Cardiac fibroblast (primary cell): ENCODE measurements at regions not wholly inside any gene's neighbourhood (a gene's known extent, or its start where the extent isn't known, plus 50 kb on each side); places are given as distances from the start of the nearest gene placed in this dataset.

Source experiments
- DNase-seq, 2 donors: peaks; one replicate each; pipeline versions ENCODE4 v3.0.0 to v3.0.0-alpha.2; 2010; ENCODE audit warnings: low read depth in 2 of 2
- H3K4me3 ChIP-seq, 2 donors: replicated peaks in 1 of 2; 1 replicate in 1 of 2; 2 replicates in 1 of 2; pipeline ENCODE4 v1.5.1; 2011; ENCODE audit warnings: low read depth in 2 of 2, low read length in 2 of 2, mild to moderate bottlenecking in 2 of 2, moderate library complexity in 1 of 2
- CTCF ChIP-seq: IDR thresholded peaks from one replicate; pipeline ENCODE4 v1.5.1; 2011; ENCODE audit warnings: low read depth, mild to moderate bottlenecking, low read length, inconsistent platforms

GRCh38 chr3:99249627-99250026 lies 348.1 kb upstream of the DCBLD2 start:
- H3K4me3 ChIP-seq: no peak overlapping the region
- no peak for TF ChIP-seq CTCF
- no peak for DNase-seq

DNA sequence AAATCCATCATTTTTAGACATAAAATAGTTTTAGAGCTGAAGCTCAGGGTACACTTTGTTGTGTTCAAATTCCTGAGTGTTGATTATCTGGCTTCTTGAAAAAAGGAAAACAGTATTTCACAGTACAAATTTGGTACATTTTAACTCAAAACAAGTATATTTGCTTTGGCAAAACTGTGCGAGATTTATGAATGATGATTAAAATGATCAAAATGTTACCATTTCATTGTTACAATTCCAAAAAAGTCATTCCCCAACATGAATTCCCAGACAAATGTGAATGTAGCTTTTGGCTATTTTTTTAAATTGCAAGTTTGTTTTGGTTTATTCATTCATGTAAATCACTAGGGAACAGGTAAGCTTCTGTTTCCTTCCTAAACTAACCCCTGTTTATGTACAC lies 347.4 kb upstream of the DCBLD2 start:
- no peak overlapping the region for H3K4me3 ChIP-seq
- peak; percentile 21 to 86 for DNase-seq
- no peak for TF ChIP-seq CTCF

GRCh38 chr3:99248130-99248529 lies 346.6 kb upstream of the DCBLD2 start:
- no peak for TF ChIP-seq CTCF

DNA sequence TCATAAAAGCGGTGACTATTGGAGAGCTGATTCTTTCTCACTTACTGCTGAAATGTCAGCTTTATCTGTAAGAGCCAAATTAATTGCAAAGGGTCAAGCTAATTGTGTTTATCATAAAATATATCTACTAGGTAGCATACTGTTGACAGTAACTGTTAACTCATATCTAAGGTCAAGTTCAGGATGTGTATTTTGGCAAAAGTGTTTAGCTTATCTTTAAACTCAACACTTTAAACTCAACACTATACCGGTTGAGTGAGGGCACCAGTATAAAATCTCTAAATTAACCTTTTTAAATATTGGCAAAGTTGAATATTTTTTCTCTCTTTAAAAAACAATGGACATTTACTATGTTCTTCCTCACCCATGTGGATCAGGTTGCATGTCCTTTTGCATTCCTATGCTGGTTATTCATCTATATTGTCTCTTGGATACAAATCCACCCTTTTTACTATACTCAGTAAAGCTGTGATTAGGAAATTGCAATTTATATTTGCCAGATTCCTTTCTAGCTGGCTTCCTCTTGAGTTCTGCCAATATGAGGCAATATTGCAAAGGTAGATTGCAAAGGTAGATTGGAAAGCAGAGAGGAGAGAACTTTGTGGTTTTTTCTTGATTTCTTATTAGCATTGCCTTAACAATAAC lies 344.6 kb upstream of the DCBLD2 start:
- H3K4me3 ChIP-seq: no peak overlapping the region
- no peak for TF ChIP-seq CTCF
- DNase-seq: peak; percentile 19 to 77

More at GRCh38 chr3:99248130-99248529, 346.6 kb upstream of the DCBLD2 start:
- DNase-seq: peak in 1 of 2 donors; percentile 55
- no peak overlapping the region for H3K4me3 ChIP-seq

DNA sequence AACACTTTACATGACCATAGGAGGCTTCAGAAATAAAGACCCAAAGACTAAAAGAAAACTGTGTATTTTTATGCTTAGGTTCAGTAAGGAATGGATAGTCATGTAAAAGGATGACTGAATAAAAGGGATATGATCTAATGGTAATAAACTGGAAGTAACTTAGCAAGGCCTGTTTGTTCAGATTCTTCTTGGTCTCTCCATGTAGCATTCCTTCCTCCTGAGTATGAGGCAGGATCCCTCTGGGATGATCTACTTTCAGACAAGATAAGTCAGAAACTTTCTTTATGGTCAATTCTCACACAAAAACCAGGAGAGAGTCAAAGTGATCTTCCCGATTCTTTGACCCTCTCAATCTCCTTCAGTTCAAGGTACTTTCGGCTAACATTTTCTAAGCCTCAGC lies 340.8 kb upstream of the DCBLD2 start:
- no peak for TF ChIP-seq CTCF
- no peak for DNase-seq
- H3K4me3 ChIP-seq: no peak overlapping the region

DNA sequence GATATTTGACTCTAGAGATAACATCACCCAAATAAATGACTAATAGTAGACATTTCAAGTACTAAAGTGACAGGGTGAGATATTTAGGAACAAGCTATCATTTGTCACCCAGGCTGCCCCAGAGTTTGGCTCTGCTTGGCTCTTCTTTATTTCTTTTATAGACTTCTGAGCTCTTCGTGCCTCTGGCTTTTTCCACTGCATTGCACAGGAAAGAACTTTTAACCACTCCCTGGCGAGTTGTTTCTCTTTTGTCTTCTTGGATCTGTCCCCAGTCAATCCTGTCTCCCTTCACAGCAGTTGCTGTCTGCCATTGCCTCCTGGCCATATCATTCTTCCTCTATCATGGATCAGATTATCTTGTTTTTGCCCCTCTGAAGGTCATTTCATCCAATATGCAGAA lies 339.2 kb upstream of the DCBLD2 start:
- DNase-seq: no peak
- no peak overlapping the region for H3K4me3 ChIP-seq
- no peak for TF ChIP-seq CTCF

DNA sequence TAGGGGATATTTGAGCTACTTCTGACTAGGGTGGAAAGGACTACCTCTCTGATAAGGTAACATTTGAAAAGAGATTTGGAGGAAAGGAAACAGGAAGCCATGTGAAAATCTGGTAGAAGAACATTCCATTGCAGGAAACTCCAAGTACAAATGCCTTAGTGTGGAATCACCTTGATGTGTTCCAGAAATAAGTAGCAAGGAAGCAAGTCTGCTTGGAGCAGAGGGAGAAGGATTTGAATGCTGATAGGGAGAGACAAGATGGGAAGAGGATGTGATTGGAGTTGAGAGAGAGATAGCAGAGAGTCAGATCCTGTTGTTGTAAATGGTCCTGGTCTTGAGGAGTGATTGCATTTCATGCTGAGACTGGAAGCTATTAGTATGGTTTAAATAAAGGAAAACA lies 335.1 kb upstream of the DCBLD2 start:
- no peak for DNase-seq
- H3K4me3 ChIP-seq: no peak overlapping the region
- TF ChIP-seq CTCF: no peak
